ENCODE measurements at regions not wholly inside any gene's neighbourhood (a gene's known extent, or its start where the extent isn't known, plus 50 kb on each side); places are given as distances from the start of the nearest gene placed in this dataset.

DNA sequence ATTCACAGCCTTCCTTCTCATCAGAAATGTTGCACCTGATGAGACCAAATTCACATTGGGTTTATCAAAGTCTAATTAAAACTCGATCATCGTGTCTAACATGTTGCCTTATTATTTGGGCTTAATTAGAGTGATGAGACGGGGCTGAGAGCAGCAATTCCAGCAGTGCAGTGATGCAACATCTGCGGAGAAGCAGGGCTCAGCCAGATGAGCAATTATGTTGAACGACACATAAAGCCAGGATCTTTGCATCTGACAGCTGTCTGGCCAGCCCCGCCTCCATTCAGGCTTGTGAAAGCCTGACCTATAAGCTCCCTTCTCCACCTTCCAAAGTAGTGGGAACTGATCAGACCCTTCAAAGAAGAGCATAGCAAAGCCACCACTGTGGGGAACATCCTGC, 109.8 kb downstream of the C1orf94 start:
- TF ChIP-seq FOXK2 (IDR thresholded peaks at IDR 0.05) (no peak), SP1 (IDR thresholded peaks at IDR 0.05) (no peak), HDGF (IDR thresholded peaks at IDR 0.05; ENCODE audit: borderline replicate concordance) (no peak), BHLHE40 (IDR thresholded peaks at IDR 0.05; ENCODE audit: borderline replicate concordance) (no peak), ELF4 (IDR thresholded peaks at IDR 0.05) (no peak)
